ENCODE measurements at regions not wholly inside any gene's neighbourhood (a gene's known extent, or its start where the extent isn't known, plus 50 kb on each side); places are given as distances from the start of the nearest gene placed in this dataset.

DNA sequence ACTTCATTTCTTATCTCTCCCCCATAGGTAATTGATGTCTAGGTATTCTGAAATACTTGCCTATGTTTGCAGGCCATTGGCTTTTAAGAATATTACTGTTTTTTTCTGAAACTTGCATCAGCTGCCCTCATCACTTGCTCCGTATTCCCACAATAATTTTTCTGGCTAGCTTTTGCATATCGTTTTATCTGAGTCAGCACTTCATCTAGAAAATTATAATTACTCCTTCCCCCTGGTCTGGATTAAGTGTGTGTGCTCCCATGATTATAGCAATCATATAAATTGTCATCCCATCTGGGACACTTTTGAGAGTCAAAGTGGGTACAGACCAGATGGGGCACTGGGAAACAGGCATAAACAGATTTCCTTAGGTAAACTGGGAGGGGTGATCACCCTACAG lies 583.2 kb upstream of the B3GALT2 start:
- Histone ChIP-seq H3K4me3 (replicated peaks in 1 of 3; ENCODE audit: insufficient read depth in 1 of 3, low read depth in 1 of 3, low read length in 3 of 3) (no peak overlapping the region), H3K9me1 (replicated peaks; ENCODE audit: control insufficient read depth, extremely low read depth, insufficient read depth, low read length) (no peaks in the 10 kb centered on the region), H3K36me3 (ENCODE audit: control insufficient read depth in 2 of 2, extremely low read depth in 1 of 2, insufficient read depth in 2 of 2, low read length in 2 of 2) (no peaks in the 10 kb centered on the region), H3K27ac (ENCODE audit: insufficient read depth, low read depth, low read length) (no peak overlapping the region), H2AFZ (ENCODE audit: low read depth, low read length) (no peak overlapping the region), H3K27me3 (ENCODE audit: control insufficient read depth in 2 of 2, insufficient read depth in 2 of 2, low read length in 2 of 2) (no peaks in the 10 kb centered on the region), H3K4me2 (ENCODE audit: insufficient read depth, low read length) (no peak overlapping the region), H3K9ac (replicated peaks; ENCODE audit: extremely low read depth, insufficient read depth, low read length) (no peak overlapping the region), H3K4me1 (ENCODE audit: control insufficient read depth, extremely low read depth, insufficient read depth, low read length) (no peaks in the 10 kb centered on the region), H4K20me1 (replicated peaks; ENCODE audit: control insufficient read depth, extremely low read depth, insufficient read depth, low read length) (no peaks in the 10 kb centered on the region), H3K9me3 (replicated peaks; ENCODE audit: control insufficient read depth, insufficient read depth, low read length) (no peaks in the 10 kb centered on the region), H3K79me2 (ENCODE audit: control insufficient read depth, insufficient read depth, low read length) (no peaks in the 10 kb centered on the region)
- dilution Hi-C loops (cut with MboI; ENCODE audit: extremely low pct_ligation_motif_present, low sequenced_read_pairs) (no loop called here), intact Hi-C loops (cut with micrococcal nuclease) (loop anchor here (10.0 kb wide), 1 partner anchor 585 kb away; the partner anchor contains the start of gene B3GALT2)
- BruUV-seq (replicated peaks) = no TSS peak
- FAIRE-seq (no peak), DNase-seq (ENCODE audit: low read depth, low spot score) (no peak)
- TF ChIP-seq FOS (IDR thresholded peaks at IDR 0.05; ENCODE audit: borderline replicate concordance, insufficient read depth, low read length) (no peak), MAX (IDR thresholded peaks at IDR 0.05; ENCODE audit: insufficient read depth, insufficient read length) (no peak), MYC (IDR thresholded peaks at IDR 0.05; ENCODE audit: low read depth, low read length) (no peak)
- CTCF ChIA-PET = interaction anchor here (1.0 kb wide), 1 partner anchor 18 kb away, joined by 3 read pairs; no protein-coding TSS in a partner anchor
- POLR2A ChIA-PET = no interaction called here

GRCh38 chr1:193767886-193768285 lies 581.5 kb upstream of the B3GALT2 start:
- intact Hi-C loops (cut with micrococcal nuclease) = loop anchor here (10.0 kb wide), 1 partner anchor 583 kb away; the partner anchor contains the start of gene B3GALT2
- DNase-seq (ENCODE audit: low read depth, low spot score) = no peak
- ChIA-PET CTCF (interaction anchor here (1.3 kb wide), 1 partner anchor 514 kb away, joined by 3 read pairs; no protein-coding TSS in a partner anchor), POLR2A (no interaction called here)
- Histone ChIP-seq H3K79me2 (ENCODE audit: control insufficient read depth, insufficient read depth, low read length) (no peaks in the 10 kb centered on the region), H4K20me1 (replicated peaks; ENCODE audit: control insufficient read depth, extremely low read depth, insufficient read depth, low read length) (no peaks in the 10 kb centered on the region), H2AFZ (ENCODE audit: low read depth, low read length) (no peak overlapping the region), H3K4me3 (replicated peaks in 1 of 3; ENCODE audit: insufficient read depth in 1 of 3, low read depth in 1 of 3, low read length in 3 of 3) (no peak overlapping the region), H3K27me3 (ENCODE audit: control insufficient read depth in 2 of 2, insufficient read depth in 2 of 2, low read length in 2 of 2) (no peaks in the 10 kb centered on the region), H3K9me3 (replicated peaks; ENCODE audit: control insufficient read depth, insufficient read depth, low read length) (no peaks in the 10 kb centered on the region), H3K27ac (ENCODE audit: insufficient read depth, low read depth, low read length) (no peak overlapping the region), H3K36me3 (ENCODE audit: control insufficient read depth in 2 of 2, extremely low read depth in 1 of 2, insufficient read depth in 2 of 2, low read length in 2 of 2) (no peaks in the 10 kb centered on the region), H3K4me2 (ENCODE audit: insufficient read depth, low read length) (no peak overlapping the region), H3K9ac (replicated peaks; ENCODE audit: extremely low read depth, insufficient read depth, low read length) (no peak overlapping the region), H3K4me1 (ENCODE audit: control insufficient read depth, extremely low read depth, insufficient read depth, low read length) (peaks cover 6% of the 10 kb centered on the region), H3K9me1 (replicated peaks; ENCODE audit: control insufficient read depth, extremely low read depth, insufficient read depth, low read length) (no peaks in the 10 kb centered on the region)
- no TSS peak for BruUV-seq (replicated peaks)
- FAIRE-seq = no peak
- dilution Hi-C loops (cut with MboI; ENCODE audit: extremely low pct_ligation_motif_present, low sequenced_read_pairs) = no loop called here
- TF ChIP-seq JUN (IDR thresholded peaks at IDR 0.05; ENCODE audit: borderline replicate concordance, insufficient read depth, insufficient read length, low read depth) (no peak), POLR2AphosphoS5 (IDR thresholded peaks at IDR 0.05; ENCODE audit: insufficient read depth, low read depth, low read length) (no peak), FOS (IDR thresholded peaks at IDR 0.05; ENCODE audit: borderline replicate concordance, insufficient read depth, low read length) (no peak), POLR2A (IDR thresholded peaks at IDR 0.05; ENCODE audit: low read depth, low read length) (no peak), GATA2 (IDR thresholded peaks at IDR 0.05; ENCODE audit: insufficient read depth, insufficient read length, low read depth, low read length) (no peak), EZH2 (IDR thresholded peaks at IDR 0.05; ENCODE audit: borderline replicate concordance, low read depth, low read length, severe bottlenecking) (no peak), MAX (IDR thresholded peaks at IDR 0.05; ENCODE audit: insufficient read depth, insufficient read length) (no peak), MYC (IDR thresholded peaks at IDR 0.05; ENCODE audit: low read depth, low read length) (no peak)
- TF ChIP-seq, protein P1, sequence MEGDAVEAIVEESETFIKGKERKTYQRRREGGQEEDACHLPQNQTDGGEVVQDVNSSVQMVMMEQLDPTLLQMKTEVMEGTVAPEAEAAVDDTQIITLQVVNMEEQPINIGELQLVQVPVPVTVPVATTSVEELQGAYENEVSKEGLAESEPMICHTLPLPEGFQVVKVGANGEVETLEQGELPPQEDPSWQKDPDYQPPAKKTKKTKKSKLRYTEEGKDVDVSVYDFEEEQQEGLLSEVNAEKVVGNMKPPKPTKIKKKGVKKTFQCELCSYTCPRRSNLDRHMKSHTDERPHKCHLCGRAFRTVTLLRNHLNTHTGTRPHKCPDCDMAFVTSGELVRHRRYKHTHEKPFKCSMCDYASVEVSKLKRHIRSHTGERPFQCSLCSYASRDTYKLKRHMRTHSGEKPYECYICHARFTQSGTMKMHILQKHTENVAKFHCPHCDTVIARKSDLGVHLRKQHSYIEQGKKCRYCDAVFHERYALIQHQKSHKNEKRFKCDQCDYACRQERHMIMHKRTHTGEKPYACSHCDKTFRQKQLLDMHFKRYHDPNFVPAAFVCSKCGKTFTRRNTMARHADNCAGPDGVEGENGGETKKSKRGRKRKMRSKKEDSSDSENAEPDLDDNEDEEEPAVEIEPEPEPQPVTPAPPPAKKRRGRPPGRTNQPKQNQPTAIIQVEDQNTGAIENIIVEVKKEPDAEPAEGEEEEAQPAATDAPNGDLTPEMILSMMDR (IDR thresholded peaks at IDR 0.05; ENCODE audit: extremely low read depth in 1 of 2, insufficient read depth in 1 of 2, low read depth in 1 of 2, low read length in 2 of 2) = no peak
